Stimulated activated CD8-positive, alpha-beta memory T cell treated with anti-CD3 and anti-CD28 coated beads, Interleukin-15, amount 100 ng/mL, for 1 hour (primary cell): ENCODE measurements at regions not wholly inside any gene's neighbourhood (a gene's known extent, or its start where the extent isn't known, plus 50 kb on each side); places are given as distances from the start of the nearest gene placed in this dataset.
"Not testable (repeated sequence)": the region's sequence is repeated elsewhere in the genome, so short reads cannot be mapped to it uniquely, and the experiment has no call there.

Experiments
- DNase-seq: peaks from one replicate; pipeline ENCODE4 v3.0.0-alpha.2; 2020; ENCODE audit warnings: low read depth

GRCh38 chr7:106749165-106749564 is 88.2 kb upstream of the CCDC71L start:
- DNase-seq = no peak

GRCh38 chr7:106750773-106751172 is 89.8 kb upstream of the CCDC71L start:
- no peak for DNase-seq

- no peak for DNase-seq
These were observed 91.4 kb upstream of the CCDC71L start for GRCh38 chr7:106752367-106752766.

- not testable (repeated sequence) for DNase-seq
These were observed 94.1 kb upstream of the CCDC71L start for GRCh38 chr7:106755024-106755423.

GRCh38 chr7:106755641-106756040 is 94.7 kb upstream of the CCDC71L start:
- no peak for DNase-seq

GRCh38 chr7:106756071-106756470 is 95.1 kb upstream of the CCDC71L start:
- DNase-seq = no peak

GRCh38 chr7:106756884-106757283 is 95.9 kb upstream of the CCDC71L start:
- no peak for DNase-seq

- no peak for DNase-seq
These were observed 96.9 kb upstream of the CCDC71L start for GRCh38 chr7:106757846-106758245.

- DNase-seq = not testable (repeated sequence)
These were observed 101.9 kb upstream of the CCDC71L start for GRCh38 chr7:106762845-106763244.

GRCh38 chr7:106763717-106764116 is 101.4 kb upstream of the PIK3CG start:
- no peak for DNase-seq

- no peak for DNase-seq
These were observed 99.2 kb upstream of the PIK3CG start for GRCh38 chr7:106765727-106766355.

- no peak for DNase-seq
These were observed 98.5 kb upstream of the PIK3CG start for GRCh38 chr7:106766551-106766950.

- no peak for DNase-seq
These were observed 98.0 kb upstream of the PIK3CG start for GRCh38 chr7:106767078-106767477.

- no peak for DNase-seq
These were observed 97.4 kb upstream of the PIK3CG start for GRCh38 chr7:106767498-106768323.

GRCh38 chr7:106768324-106768751 is 96.7 kb upstream of the PIK3CG start:
- no peak for DNase-seq

- DNase-seq = no peak
These were observed 94.9 kb upstream of the PIK3CG start for GRCh38 chr7:106770191-106770590.

- DNase-seq = no peak
These were observed 92.4 kb upstream of the PIK3CG start for GRCh38 chr7:106772655-106773108.

- no peak for DNase-seq
These were observed 91.9 kb upstream of the PIK3CG start for GRCh38 chr7:106773228-106773627.

- no peak for DNase-seq
These were observed 91.4 kb upstream of the PIK3CG start for GRCh38 chr7:106773721-106774120.

- DNase-seq = no peak
These were observed 90.8 kb upstream of the PIK3CG start for GRCh38 chr7:106774213-106774767.

- DNase-seq = no peak
These were observed 90.1 kb upstream of the PIK3CG start for GRCh38 chr7:106774768-106775551.

GRCh38 chr7:106775552-106775936 is 89.5 kb upstream of the PIK3CG start:
- DNase-seq = no peak
